GM21526 (cell line): ENCODE measurements at regions not wholly inside any gene's neighbourhood (a gene's known extent, or its start where the extent isn't known, plus 50 kb on each side); places are given as distances from the start of the nearest gene placed in this dataset.

ENCODE experiments used
- ATAC-seq: cut with Tn5 transposase; IDR thresholded peaks from one replicate; pipeline ENCODE4 v1.9.1; 2021; ENCODE audit warnings: moderate library complexity; ENCODE audit not compliant: unreplicated experiment, low FRiP score

GRCh38 chr6:87995461-87995860 lies 52.2 kb upstream of the SPACA1 start:
- no peak for ATAC-seq

GRCh38 chr6:87993356-87993755 lies 54.3 kb upstream of the SPACA1 start:
- no peak for ATAC-seq

DNA sequence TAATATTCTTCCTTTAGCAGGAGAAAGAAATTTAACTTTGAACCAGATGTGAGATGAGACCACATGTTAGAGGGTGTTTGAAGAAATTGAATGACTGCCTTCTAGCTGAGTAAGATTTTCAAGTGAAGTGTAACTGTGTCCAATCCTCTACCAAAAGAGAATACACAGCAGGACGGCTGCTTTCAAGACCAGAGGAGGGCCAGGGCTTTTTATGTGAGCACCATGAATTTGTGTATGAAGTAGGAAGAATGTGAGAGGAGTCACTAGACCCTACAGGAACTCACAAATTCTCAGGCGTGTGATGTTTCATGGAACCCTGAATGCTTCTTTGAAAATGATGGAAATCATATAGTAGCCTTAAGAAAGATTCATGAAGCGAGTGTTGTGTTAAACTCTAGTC lies 56.8 kb upstream of the SPACA1 start:
- ATAC-seq = no peak

GRCh38 chr6:87982134-87982533 lies 65.5 kb upstream of the SPACA1 start:
- no peak for ATAC-seq

DNA sequence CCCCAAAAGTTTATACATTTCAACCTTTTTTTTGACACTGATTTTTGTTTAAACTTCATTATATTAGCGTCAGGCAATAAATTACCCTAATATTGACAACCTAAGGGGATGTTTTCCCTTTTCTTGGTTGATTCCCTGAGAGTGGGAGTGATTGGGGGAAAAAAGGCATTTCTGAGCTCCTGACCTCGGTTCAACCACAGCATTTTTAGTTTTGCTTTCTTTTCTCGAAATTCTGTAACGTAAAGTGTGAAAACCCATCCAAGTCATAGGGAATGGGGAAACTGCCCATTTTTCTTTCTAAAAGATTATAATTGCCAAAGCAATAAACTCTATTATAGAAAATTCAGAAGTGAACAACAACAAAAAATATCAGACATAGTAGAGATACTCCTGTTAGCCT lies 67.9 kb upstream of the SPACA1 start:
- ATAC-seq = no peak

DNA sequence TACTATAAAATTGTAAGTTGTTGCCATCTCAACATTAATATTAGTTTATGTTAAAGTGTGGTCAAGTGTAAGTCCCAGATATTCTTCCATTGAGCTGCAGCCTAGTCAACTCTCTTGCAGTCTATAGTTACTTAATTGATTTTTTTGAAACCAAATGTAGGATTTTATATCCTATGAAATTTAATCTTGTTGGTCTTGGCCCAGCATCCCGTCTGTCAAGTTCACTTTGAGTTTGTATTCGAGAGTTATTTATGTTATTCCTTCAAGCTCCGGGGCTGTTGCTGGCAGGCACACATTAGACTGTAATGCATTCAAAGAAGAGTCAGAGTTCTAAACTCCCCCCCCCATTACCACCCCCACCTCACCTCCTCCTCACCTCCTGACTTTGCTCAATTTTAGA lies 71.0 kb upstream of the SPACA1 start:
- ATAC-seq = no peak

DNA sequence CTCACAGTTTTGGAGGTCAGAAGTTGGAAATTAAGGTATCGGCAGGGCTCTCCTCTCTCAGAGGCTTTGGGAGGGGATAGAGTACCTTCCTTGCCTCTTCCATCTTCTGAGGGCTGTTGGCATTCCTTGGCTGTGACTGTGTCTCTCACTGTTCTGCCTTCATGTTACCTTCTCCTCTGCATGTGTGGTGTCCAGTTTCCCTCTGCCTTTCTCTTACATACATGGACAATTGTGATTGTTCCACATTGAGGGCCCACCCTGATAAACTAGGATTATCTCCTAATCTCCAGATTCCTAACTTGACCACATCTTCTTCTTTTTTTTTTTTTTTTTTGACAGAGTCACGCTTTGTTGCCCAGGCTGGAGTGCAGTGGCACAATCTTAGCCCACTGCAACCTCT lies 72.1 kb upstream of the SPACA1 start:
- ATAC-seq = no peak

DNA sequence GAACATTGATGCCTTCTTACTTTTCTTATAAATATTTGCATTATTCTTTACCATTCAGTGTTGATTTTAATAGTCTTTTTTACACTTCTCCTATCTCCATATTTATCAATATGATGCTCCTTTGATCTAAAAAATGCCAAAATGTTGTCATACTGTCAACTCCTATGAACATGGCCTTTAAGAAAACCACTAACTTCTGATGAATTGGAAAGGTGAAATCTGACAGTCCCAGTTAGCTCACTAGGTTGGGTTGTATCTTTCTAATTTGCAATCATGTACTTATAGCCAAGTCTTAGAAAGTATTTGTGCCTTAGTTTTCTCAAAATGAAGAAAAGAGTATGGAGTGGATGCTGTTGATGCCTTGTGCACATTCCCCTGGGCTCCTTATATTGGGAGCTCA lies 75.4 kb upstream of the SPACA1 start:
- ATAC-seq = no peak

DNA sequence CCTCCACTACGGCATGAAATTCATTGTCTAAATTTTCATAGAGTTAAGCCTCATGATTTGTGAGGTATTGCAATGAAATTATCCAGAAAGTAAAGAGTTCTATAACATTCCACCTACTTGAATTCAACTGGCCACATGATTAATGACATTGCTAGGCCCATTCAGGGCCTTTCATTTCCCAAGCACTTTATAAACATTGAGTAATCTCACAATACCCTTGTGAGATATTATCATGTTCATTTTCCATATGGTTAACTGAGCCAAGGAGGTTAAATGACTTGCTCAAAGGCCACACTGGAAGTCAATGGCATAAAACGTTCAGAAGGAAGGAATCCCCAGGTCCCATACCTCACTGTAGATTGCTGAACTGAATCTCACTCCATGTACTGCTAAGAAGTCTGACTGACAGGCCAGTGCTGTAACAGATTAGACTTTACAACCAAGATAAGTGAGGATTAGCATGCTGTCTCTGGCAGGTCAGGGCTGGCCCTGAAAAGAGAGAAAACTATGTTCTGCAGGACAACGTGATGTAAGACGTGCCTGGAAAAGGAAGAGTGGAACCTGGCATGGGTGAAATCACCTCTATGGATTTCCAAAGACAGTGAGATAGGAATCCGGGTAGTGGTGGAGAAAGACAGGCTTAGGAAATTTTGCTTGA lies 75.9 kb upstream of the SPACA1 start:
- ATAC-seq = no peak

GRCh38 chr6:87968435-87969278 lies 79.0 kb upstream of the SPACA1 start:
- peak; percentile 68 for ATAC-seq

DNA sequence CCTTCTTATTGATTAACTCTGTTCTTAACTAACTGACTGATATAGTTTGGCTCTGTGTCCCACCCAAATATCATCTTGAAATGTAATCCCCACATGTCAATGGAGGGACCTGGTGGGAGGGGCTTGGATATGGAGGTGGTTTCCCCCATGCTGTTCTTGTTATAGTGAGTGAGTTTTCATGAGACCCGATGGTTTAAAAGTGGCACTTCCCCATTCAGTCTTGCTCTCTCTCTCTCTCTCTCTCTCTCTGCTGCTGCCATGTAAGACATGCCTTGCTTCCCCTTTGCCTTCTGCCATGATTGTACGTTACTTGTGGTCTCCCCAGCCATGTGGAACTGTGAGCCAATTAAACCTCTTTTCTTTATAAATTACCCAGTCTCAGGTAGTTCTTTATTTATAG lies 81.8 kb upstream of the SPACA1 start:
- ATAC-seq = no peak

- ATAC-seq = no peak
These were observed 88.6 kb upstream of the SPACA1 start for GRCh38 chr6:87959083-87959482.

- no peak for ATAC-seq
These were observed 95.9 kb upstream of the SPACA1 start for GRCh38 chr6:87951751-87952150.

GRCh38 chr6:87950614-87951013 lies 97.0 kb upstream of the SPACA1 start:
- ATAC-seq = no peak

- no peak for ATAC-seq
These were observed 98.4 kb upstream of the SPACA1 start for GRCh38 chr6:87949194-87949593.

GRCh38 chr6:87946669-87947068 lies 101.0 kb upstream of the SPACA1 start:
- no peak for ATAC-seq

DNA sequence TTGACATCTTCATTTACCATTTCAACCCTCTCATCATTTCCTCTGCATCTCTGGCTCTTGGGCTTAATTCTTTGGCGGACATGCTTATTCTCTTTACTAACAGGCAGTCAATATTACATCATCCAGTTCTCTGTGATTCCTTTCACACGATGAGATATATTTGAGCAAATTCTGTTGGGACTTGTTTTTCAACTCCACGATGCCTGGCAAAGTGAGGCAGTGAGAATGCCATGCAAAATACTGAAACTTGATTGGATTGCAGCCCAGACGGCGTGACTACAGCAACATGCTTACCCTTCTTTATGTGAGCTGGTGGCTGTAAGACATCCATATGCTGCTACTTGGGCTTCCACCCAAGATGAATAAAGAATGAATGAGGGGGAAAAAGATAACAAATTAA lies 101.7 kb upstream of the SPACA1 start:
- ATAC-seq = no peak

- no peak for ATAC-seq
These were observed 102.5 kb upstream of the SPACA1 start for GRCh38 chr6:87945181-87945580.

- ATAC-seq = no peak
These were observed 103.1 kb upstream of the SPACA1 start for GRCh38 chr6:87944541-87944954.

GRCh38 chr6:87943191-87943590 lies 104.5 kb upstream of the SPACA1 start:
- ATAC-seq = no peak

GRCh38 chr6:87941556-87942358 lies 105.9 kb upstream of the SPACA1 start:
- no peak for ATAC-seq
